ENCODE measurements at regions not wholly inside any gene's neighbourhood (a gene's known extent, or its start where the extent isn't known, plus 50 kb on each side); places are given as distances from the start of the nearest gene placed in this dataset.

DNA sequence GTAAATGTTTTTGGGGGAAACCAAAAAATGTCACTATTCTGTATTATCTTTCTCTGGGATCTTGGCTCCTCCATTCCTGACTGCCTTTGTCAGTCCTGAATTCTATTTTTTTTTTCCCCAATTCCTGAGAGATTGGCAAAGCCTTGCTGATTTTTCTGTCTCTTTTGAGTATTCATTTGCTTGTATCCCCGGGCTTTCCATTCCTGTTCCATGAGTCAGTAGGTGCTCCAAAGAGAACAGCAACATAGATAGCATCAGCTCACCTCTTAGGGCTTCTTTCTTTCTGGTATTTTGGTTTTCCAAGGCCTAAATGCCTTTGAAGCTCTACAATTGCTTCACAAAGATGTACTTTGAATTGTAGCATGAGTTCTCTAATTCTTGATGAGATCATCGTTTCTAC, 271.7 kb upstream of the LRRC3B start:
- TF ChIP-seq, protein P1, sequence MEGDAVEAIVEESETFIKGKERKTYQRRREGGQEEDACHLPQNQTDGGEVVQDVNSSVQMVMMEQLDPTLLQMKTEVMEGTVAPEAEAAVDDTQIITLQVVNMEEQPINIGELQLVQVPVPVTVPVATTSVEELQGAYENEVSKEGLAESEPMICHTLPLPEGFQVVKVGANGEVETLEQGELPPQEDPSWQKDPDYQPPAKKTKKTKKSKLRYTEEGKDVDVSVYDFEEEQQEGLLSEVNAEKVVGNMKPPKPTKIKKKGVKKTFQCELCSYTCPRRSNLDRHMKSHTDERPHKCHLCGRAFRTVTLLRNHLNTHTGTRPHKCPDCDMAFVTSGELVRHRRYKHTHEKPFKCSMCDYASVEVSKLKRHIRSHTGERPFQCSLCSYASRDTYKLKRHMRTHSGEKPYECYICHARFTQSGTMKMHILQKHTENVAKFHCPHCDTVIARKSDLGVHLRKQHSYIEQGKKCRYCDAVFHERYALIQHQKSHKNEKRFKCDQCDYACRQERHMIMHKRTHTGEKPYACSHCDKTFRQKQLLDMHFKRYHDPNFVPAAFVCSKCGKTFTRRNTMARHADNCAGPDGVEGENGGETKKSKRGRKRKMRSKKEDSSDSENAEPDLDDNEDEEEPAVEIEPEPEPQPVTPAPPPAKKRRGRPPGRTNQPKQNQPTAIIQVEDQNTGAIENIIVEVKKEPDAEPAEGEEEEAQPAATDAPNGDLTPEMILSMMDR (IDR thresholded peaks at IDR 0.05) = no peak
- no peak overlapping the region for H3K4me3 Mint-ChIP-seq
- H3K9me3 Mint-ChIP-seq = peaks cover 22% of the 10 kb centered on the region
- POLR2A ChIA-PET = interaction anchor here (0.7 kb wide), 1 partner anchor 493 kb away, joined by 3 read pairs; no protein-coding TSS in a partner anchor
- H3K4me1 Mint-ChIP-seq (ENCODE audit: low read depth) = no peaks in the 10 kb centered on the region
- CTCF ChIA-PET = no interaction called here
- no peak for ATAC-seq
- H3K27ac Mint-ChIP-seq = no peak overlapping the region
- intact Hi-C loops (cut with micrococcal nuclease) = no loop called here
- no peaks in the 10 kb centered on the region for H3K27me3 Mint-ChIP-seq
- DNase-seq = no peak
- H3K36me3 Mint-ChIP-seq (ENCODE audit: low read depth) = no peaks in the 10 kb centered on the region

DNA sequence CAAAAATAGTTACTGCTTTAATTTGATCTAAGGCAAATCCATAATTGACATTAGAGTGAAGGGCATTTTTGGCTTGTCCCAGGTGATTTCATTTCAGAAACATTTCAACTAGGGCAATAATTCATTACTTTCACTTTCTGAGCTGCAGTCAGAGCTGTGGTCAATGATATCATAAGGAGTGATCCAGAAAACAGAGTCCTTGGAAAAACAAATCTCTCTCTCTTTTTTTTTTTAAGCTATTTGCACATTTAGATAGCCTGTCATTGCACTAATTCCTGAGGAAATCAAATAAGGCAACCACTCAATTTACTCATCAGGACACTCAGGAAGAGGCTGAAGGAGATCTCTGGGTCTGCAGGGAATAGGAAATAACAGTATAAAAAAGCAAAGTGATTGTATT, 269.5 kb upstream of the LRRC3B start:
- Mint-ChIP-seq H3K36me3 (ENCODE audit: low read depth) (no peaks in the 10 kb centered on the region), H3K27ac (no peak overlapping the region), H3K27me3 (no peaks in the 10 kb centered on the region), H3K4me1 (ENCODE audit: low read depth) (no peaks in the 10 kb centered on the region), H3K9me3 (peaks cover 15% of the 10 kb centered on the region), H3K4me3 (no peak overlapping the region)
- CTCF ChIA-PET = interaction anchor here (0.8 kb wide), 1 partner anchor 12 kb away, joined by 3 read pairs; no protein-coding TSS in a partner anchor
- ATAC-seq (no peak), DNase-seq (no peak)
- intact Hi-C loops (cut with micrococcal nuclease) = no loop called here
- POLR2A ChIA-PET = no interaction called here
- TF ChIP-seq, protein P1 (IDR thresholded peaks at IDR 0.05) = no peak

DNA sequence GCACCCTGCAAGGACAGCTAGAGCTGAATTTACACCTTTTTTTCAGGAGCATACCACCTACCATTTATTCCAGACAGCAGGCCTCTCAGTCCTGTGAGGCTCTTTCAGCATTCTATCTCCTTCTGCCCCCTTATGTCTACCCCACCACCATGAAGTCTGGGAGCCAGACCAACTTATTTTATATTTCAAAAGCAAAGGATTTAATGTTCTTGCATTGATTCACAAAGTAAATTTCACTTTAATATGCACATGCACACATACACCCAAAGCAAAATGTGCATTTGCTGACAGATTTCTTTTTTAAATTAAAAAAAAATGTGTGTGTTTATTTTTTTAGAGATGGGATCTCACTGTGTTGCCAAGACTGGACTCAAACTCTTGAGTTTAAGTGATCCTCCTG, 264.2 kb upstream of the LRRC3B start:
- no peak overlapping the region for H3K27ac Mint-ChIP-seq
- H3K9me3 Mint-ChIP-seq = peaks cover 8% of the 10 kb centered on the region
- DNase-seq (no peak), ATAC-seq (no peak)
- CTCF ChIA-PET = no interaction called here
- H3K4me1 Mint-ChIP-seq (ENCODE audit: low read depth) = no peaks in the 10 kb centered on the region
- no peak overlapping the region for H3K4me3 Mint-ChIP-seq
- H3K36me3 Mint-ChIP-seq (ENCODE audit: low read depth) = no peaks in the 10 kb centered on the region
- POLR2A ChIA-PET = no interaction called here
- H3K27me3 Mint-ChIP-seq = no peaks in the 10 kb centered on the region
- intact Hi-C loops (cut with micrococcal nuclease) = no loop called here
- TF ChIP-seq, protein P1 (IDR thresholded peaks at IDR 0.05) = no peak

DNA sequence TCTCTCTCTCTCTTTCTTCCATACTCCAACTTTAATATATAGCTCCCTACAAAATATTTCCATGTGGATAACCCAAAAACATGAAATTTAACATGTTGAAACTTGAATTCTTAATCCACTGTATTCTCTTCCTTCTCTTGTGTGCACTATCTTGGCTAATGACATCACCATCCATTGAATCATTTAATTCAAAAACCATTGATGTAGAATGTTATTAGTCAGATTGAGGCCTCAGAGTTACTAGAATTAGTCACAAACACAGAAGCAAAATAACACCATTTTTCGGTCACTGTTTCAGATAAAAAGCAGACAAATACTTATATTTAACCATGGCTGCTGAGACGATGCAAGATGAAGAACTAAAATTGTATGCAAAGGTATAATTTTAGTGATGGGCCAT, 256.9 kb upstream of the LRRC3B start:
- H3K27ac Mint-ChIP-seq = no peak overlapping the region
- POLR2A ChIA-PET = no interaction called here
- no peaks in the 10 kb centered on the region for H3K36me3 Mint-ChIP-seq (ENCODE audit: low read depth)
- no peak for ATAC-seq
- DNase-seq = no peak
- intact Hi-C loops (cut with micrococcal nuclease) = no loop called here
- peaks cover 4% of the 10 kb centered on the region for H3K9me3 Mint-ChIP-seq
- H3K4me3 Mint-ChIP-seq = no peak overlapping the region
- H3K27me3 Mint-ChIP-seq = no peaks in the 10 kb centered on the region
- CTCF ChIA-PET = no interaction called here
- no peaks in the 10 kb centered on the region for H3K4me1 Mint-ChIP-seq (ENCODE audit: low read depth)
- TF ChIP-seq, protein P1 (IDR thresholded peaks at IDR 0.05) = no peak

DNA sequence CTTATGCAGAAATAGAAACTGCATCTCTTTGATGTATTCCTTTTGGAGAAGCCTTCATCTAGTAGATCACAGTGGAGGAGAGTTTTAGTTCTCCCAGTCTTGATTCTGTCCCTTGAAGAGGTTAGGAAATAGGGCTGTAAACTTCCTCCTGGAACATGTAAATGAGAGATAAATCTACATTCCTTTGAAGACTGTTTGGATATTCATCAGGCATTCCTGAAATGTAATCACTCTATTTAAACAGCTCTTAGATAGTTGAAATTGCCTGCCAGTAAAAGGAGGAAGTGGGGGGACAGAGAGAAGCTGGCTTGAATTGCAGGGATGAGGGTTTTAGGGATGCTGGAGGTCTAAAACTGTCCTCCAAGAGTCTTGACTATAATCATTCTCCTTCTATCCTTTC, 254.3 kb upstream of the LRRC3B start:
- Mint-ChIP-seq H3K27me3 (no peaks in the 10 kb centered on the region), H3K27ac (no peak overlapping the region), H3K4me3 (no peak overlapping the region), H3K36me3 (ENCODE audit: low read depth) (no peaks in the 10 kb centered on the region), H3K9me3 (peaks cover 4% of the 10 kb centered on the region), H3K4me1 (ENCODE audit: low read depth) (no peaks in the 10 kb centered on the region)
- CTCF ChIA-PET = no interaction called here
- ATAC-seq (no peak), DNase-seq (no peak)
- intact Hi-C loops (cut with micrococcal nuclease) = no loop called here
- POLR2A ChIA-PET = no interaction called here
- TF ChIP-seq, protein P1 (IDR thresholded peaks at IDR 0.05) = no peak

Measured in activated CD8-positive, alpha-beta T cell treated with anti-CD3 and anti-CD28 coated beads for 36 hours (primary cell).